C4-2B (cell line): ENCODE measurements at regions not wholly inside any gene's neighbourhood (a gene's known extent, or its start where the extent isn't known, plus 50 kb on each side); places are given as distances from the start of the nearest gene placed in this dataset.

Experiments used
- CTCF ChIP-seq: fragments of 450-650 bp; conservative IDR thresholded peaks from 2 replicates; pipeline ENCODE4 v1.5.1; 2017; ENCODE audit warnings: mild to moderate bottlenecking
- ZFX ChIP-seq: fragments of 450-650 bp; IDR thresholded peaks from 2 replicates; pipeline ENCODE4 v1.6.1; 2017

DNA sequence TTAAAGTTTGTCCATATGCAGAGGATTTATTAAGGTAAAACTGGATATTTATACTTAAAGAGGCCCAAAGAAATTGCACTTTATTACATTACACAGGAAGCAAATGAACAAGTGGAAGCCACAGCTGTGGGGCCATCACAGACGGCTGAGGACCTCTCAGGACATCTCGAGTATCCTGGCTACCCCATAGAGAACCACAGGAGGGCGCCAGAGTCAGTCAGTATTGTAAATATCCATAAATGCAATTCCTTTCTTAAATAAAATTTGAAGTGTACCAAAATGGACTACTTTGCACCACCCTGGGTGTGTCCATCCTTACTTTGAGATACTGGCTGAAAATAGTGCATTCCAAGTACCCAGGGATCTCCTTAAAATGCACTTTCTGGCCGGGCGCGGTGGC, 257.2 kb downstream of the MRPL39 start:
- TF ChIP-seq CTCF = peak; percentile 56
- TF ChIP-seq ZFX = no peak
